HUDEP-2 (cell line): ENCODE measurements at regions not wholly inside any gene's neighbourhood (a gene's known extent, or its start where the extent isn't known, plus 50 kb on each side); places are given as distances from the start of the nearest gene placed in this dataset.

Experiments
- DNase-seq, 76 experiments: peaks; one replicate each; lab custom pipeline; 2025; ENCODE audit not compliant: unreplicated experiment in 76 of 76; lab: John Stamatoyannopoulos, UW

- DNase-seq = no peak
These were observed 153.2 kb upstream of the PTPRM start for GRCh38 chr18:7413906-7414305.

GRCh38 chr18:7414459-7414858, 152.7 kb upstream of the PTPRM start:
- DNase-seq = no peak

- DNase-seq = peak in 2 of 76 experiments; percentile 0 to 3
These were observed 151.8 kb upstream of the PTPRM start for GRCh38 chr18:7415081-7415894.

- DNase-seq = no peak
These were observed 149.4 kb upstream of the PTPRM start for GRCh38 chr18:7417727-7418126.

- DNase-seq = no peak
These were observed 137.3 kb upstream of the PTPRM start for GRCh38 chr18:7429831-7430230.

- no peak for DNase-seq
These were observed 130.9 kb upstream of the PTPRM start for GRCh38 chr18:7436166-7436565.

GRCh38 chr18:7437870-7438269, 129.2 kb upstream of the PTPRM start:
- no peak for DNase-seq

GRCh38 chr18:7438646-7439045, 128.5 kb upstream of the PTPRM start:
- DNase-seq = no peak

GRCh38 chr18:7447318-7448028, 119.6 kb upstream of the PTPRM start:
- DNase-seq = no peak

- peak in 11 of 76 experiments; percentile 0 to 32 (median 4) for DNase-seq
These were observed 114.8 kb upstream of the PTPRM start for GRCh38 chr18:7452331-7452730.

- no peak for DNase-seq
These were observed 112.7 kb upstream of the PTPRM start for GRCh38 chr18:7454429-7454828.

- DNase-seq = no peak
These were observed 110.7 kb upstream of the PTPRM start for GRCh38 chr18:7456376-7456775.

GRCh38 chr18:7457262-7457661, 109.9 kb upstream of the PTPRM start:
- DNase-seq = no peak

GRCh38 chr18:7458884-7459283, 108.2 kb upstream of the PTPRM start:
- no peak for DNase-seq

- peak in 6 of 76 experiments; percentile 9 to 45 (median 32) for DNase-seq
These were observed 107.0 kb upstream of the PTPRM start for GRCh38 chr18:7459851-7460770.

GRCh38 chr18:7464245-7464966, 102.7 kb upstream of the PTPRM start:
- no peak for DNase-seq

- DNase-seq = no peak
These were observed 100.9 kb upstream of the PTPRM start for GRCh38 chr18:7466190-7466589.

GRCh38 chr18:7467708-7468466, 99.2 kb upstream of the PTPRM start:
- DNase-seq = no peak

- no peak for DNase-seq
These were observed 97.0 kb upstream of the PTPRM start for GRCh38 chr18:7470101-7470500.

- DNase-seq = no peak
These were observed 96.6 kb upstream of the PTPRM start for GRCh38 chr18:7470503-7470902.
